SK-N-SH (cell line): ENCODE measurements at regions not wholly inside any gene's neighbourhood (a gene's known extent, or its start where the extent isn't known, plus 50 kb on each side); places are given as distances from the start of the nearest gene placed in this dataset.

Experiments used
- CTCF ChIA-PET: fragments of 300-600, 350-600 bp; formaldehyde crosslinking; extraction: SDS; loops from one replicate; lab custom pipeline; 2021; lab: Yijun Ruan, JAX
- POLR2A ChIA-PET: fragments of 350-600 bp; sonication (Branson Sonifier 250); formaldehyde crosslinking; extraction: SDS; loops from one replicate; lab custom pipeline; 2020; ENCODE audit warnings: antibody characterized with exemption, inconsistent platforms; lab: Yijun Ruan, JAX
- DNase-seq: peaks from one replicate; pipeline ENCODE4 v3.0.0; 2012
- H2AFZ ChIP-seq: fragments of 200-600 bp; sonication (generic); 2 replicates; pipeline ENCODE4 v1.8.1; 2016; ENCODE audit warnings: antibody characterized with exemption, mild to moderate bottlenecking, low read depth
- H3F3A ChIP-seq: fragments of 200-600 bp; sonication (generic); replicated peaks from 2 replicates; pipeline ENCODE3; 2016; ENCODE audit warnings: antibody characterized with exemption, mild to moderate bottlenecking; ENCODE audit not compliant: insufficient read depth
- H3K27ac ChIP-seq, 2 experiments: fragments of 200-500 bp in 1 of 2; fragments of 200-600 bp in 1 of 2; sonication (Bioruptor generic) in 1 of 2; sonication (generic), shearing (Covaris generic) in 1 of 2; 2 replicates each; pipeline versions ENCODE4 v1.5.1 to v1.6.1; 2014 to 2016; ENCODE audit warnings: low read depth in 2 of 2, inconsistent platforms in 1 of 2, low read length in 1 of 2, mild to moderate bottlenecking in 1 of 2, mixed read lengths in 1 of 2
- H3K27me3 ChIP-seq: fragments of 200-600 bp; sonication (generic), shearing (Covaris generic); 2 replicates; pipeline ENCODE4 v1.6.1; 2016; ENCODE audit warnings: mixed run types; ENCODE audit not compliant: insufficient read depth
- H3K36me3 ChIP-seq, 2 experiments: fragments of 200-500 bp in 1 of 2; fragments of 200-600 bp in 1 of 2; sonication (Bioruptor generic) in 1 of 2; sonication (generic) in 1 of 2; replicated peaks in 1 of 2; 2 replicates each; pipeline versions ENCODE3 to v1.5.1; 2014 to 2016; ENCODE audit warnings: low read length in 1 of 2, mild to moderate bottlenecking in 1 of 2; ENCODE audit not compliant: insufficient read depth in 2 of 2, control insufficient read depth in 1 of 2
- H3K4me1 ChIP-seq, 2 experiments: fragments of 200-500 bp in 1 of 2; fragments of 200-600 bp in 1 of 2; sonication (Bioruptor generic) in 1 of 2; sonication (generic), shearing (Covaris generic) in 1 of 2; 2 replicates each; pipeline versions ENCODE4 v1.5.1 to v1.6.1; 2014 to 2016; ENCODE audit warnings: low read depth in 1 of 2, low read length in 1 of 2, mixed run types in 1 of 2; ENCODE audit not compliant: insufficient read depth in 2 of 2, control insufficient read depth in 1 of 2
- H3K4me2 ChIP-seq: fragments of 200-600 bp; sonication (generic), shearing (Covaris generic); 2 replicates; pipeline ENCODE4 v1.6.1; 2017; ENCODE audit warnings: mixed run types
- H3K4me3 ChIP-seq, 2 experiments: fragments of 200-500 bp in 1 of 2; fragments of 200-600 bp in 1 of 2; sonication (Bioruptor generic) in 1 of 2; sonication (generic), shearing (Covaris generic) in 1 of 2; 2 replicates each; pipeline versions ENCODE4 v1.5.1 to v1.8.1; 2014 to 2016; ENCODE audit warnings: low read depth in 2 of 2, inconsistent platforms in 1 of 2, low read length in 1 of 2, mild to moderate bottlenecking in 1 of 2, mixed read lengths in 1 of 2, moderate library complexity in 1 of 2
- H3K79me2 ChIP-seq: fragments of 200-600 bp; sonication (generic); 2 replicates; pipeline ENCODE4 v1.8.1; 2017; ENCODE audit warnings: mild to moderate bottlenecking; ENCODE audit not compliant: insufficient read depth
- H3K9ac ChIP-seq: fragments of 200-600 bp; sonication (generic); 2 replicates; pipeline ENCODE4 v1.6.1; 2017; ENCODE audit warnings: mixed run types
- H3K9me2 ChIP-seq: fragments of 200-600 bp; sonication (generic); 2 replicates; pipeline ENCODE4 v1.6.1; 2017; ENCODE audit warnings: mixed run types
- H3K9me3 ChIP-seq: fragments of 200-600 bp; sonication (generic); 2 replicates; pipeline ENCODE4 v1.6.1; 2017; ENCODE audit warnings: mixed run types, mild to moderate bottlenecking, moderate library complexity
- H4K20me1 ChIP-seq: fragments of 200-600 bp; sonication (generic); 2 replicates; pipeline ENCODE4 v1.6.1; 2017; ENCODE audit warnings: mild to moderate bottlenecking, mixed run types; ENCODE audit not compliant: insufficient read depth
- CHD2 ChIP-seq: fragments of 150-350 bp; IDR thresholded peaks from 2 replicates; pipeline ENCODE4 v1.6.1; 2018; ENCODE audit warnings: low read length; ENCODE audit not compliant: partially characterized antibody
- EP300 ChIP-seq, 2 experiments: IDR thresholded peaks; 2 replicates each; pipeline versions ENCODE4 v1.4.0 to v1.6.1; 2012; ENCODE audit warnings: borderline replicate concordance in 1 of 2, low read depth in 1 of 2, low read length in 1 of 2
- FOXM1 ChIP-seq: IDR thresholded peaks from 2 replicates; pipeline ENCODE4 v1.4.0; 2012; ENCODE audit warnings: low read depth, mild to moderate bottlenecking
- GATA2 ChIP-seq: sonication (generic); formaldehyde crosslinking; IDR thresholded peaks from 2 replicates; pipeline ENCODE4 v1.5.0; 2020; ENCODE audit warnings: mild to moderate bottlenecking, missing genetic modification reagents
- IRF3 ChIP-seq: fragments of 150-350 bp; IDR thresholded peaks from 2 replicates; pipeline ENCODE4 v1.6.1; 2016; ENCODE audit warnings: mild to moderate bottlenecking, low read depth, low read length
- MAX ChIP-seq: IDR thresholded peaks from 2 replicates; pipeline ENCODE4 v1.4.0; 2012; ENCODE audit warnings: low read depth
- MEF2A ChIP-seq: IDR thresholded peaks from 2 replicates; pipeline ENCODE4 v1.4.0; 2012; ENCODE audit warnings: low read depth, borderline replicate concordance
- MXI1 ChIP-seq: IDR thresholded peaks from 2 replicates; pipeline ENCODE4 v1.6.1; 2012; ENCODE audit warnings: mild to moderate bottlenecking, low read depth, low read length, improper control_type of control experiment
- POLR2AphosphoS5 ChIP-seq: IDR thresholded peaks from 2 replicates; pipeline ENCODE4 v1.6.1; 2012; ENCODE audit warnings: low read depth, low read length
- RAD21 ChIP-seq: IDR thresholded peaks from 2 replicates; pipeline ENCODE4 v1.6.1; 2012; ENCODE audit warnings: mild to moderate bottlenecking, low read length
- RCOR1 ChIP-seq: fragments of 150-350 bp; IDR thresholded peaks from 2 replicates; pipeline ENCODE4 v1.6.1; 2017; ENCODE audit warnings: antibody characterized with exemption, low read length
- REST ChIP-seq: IDR thresholded peaks from 2 replicates; pipeline ENCODE4 v1.6.1; 2012; ENCODE audit warnings: mild to moderate bottlenecking, low read depth, low read length, moderate library complexity
- RFX5 ChIP-seq: IDR thresholded peaks from 2 replicates; pipeline ENCODE4 v1.6.1; 2012; ENCODE audit warnings: mild to moderate bottlenecking, improper control_type of control experiment, low read length
- RXRA ChIP-seq: IDR thresholded peaks from 2 replicates; pipeline ENCODE4 v1.4.0; 2012; ENCODE audit warnings: low read depth, mild to moderate bottlenecking, borderline replicate concordance
- SIN3A ChIP-seq: IDR thresholded peaks from 2 replicates; pipeline ENCODE4 v1.6.1; 2012; ENCODE audit warnings: low read depth, mild to moderate bottlenecking, low read length, moderate library complexity, borderline replicate concordance
- SMC3 ChIP-seq: IDR thresholded peaks from 2 replicates; pipeline ENCODE4 v1.6.1; 2012; ENCODE audit warnings: low read depth, low read length, improper control_type of control experiment
- USF1 ChIP-seq: IDR thresholded peaks from 2 replicates; pipeline ENCODE4 v1.4.0; 2012; ENCODE audit warnings: low read depth, borderline replicate concordance
- USF2 ChIP-seq: fragments of 150-350 bp; IDR thresholded peaks from 2 replicates; pipeline ENCODE4 v1.6.1; 2017; ENCODE audit warnings: antibody characterized with exemption, low read length, low read depth, borderline replicate concordance
- YY1 ChIP-seq: IDR thresholded peaks from 2 replicates; pipeline ENCODE4 v1.4.0; 2012; ENCODE audit warnings: low read depth, mild to moderate bottlenecking
- WGBS: methylation state at CpG from one replicate; pipeline ENCODE4 v1.1.6; 2017; ENCODE audit warnings: low lambda C conversion rate; 5-methylcytosine and 5-hydroxymethylcytosine counted together

GRCh38 chr12:90216815-90217214, 508.2 kb upstream of the ATP2B1 start:
- Histone ChIP-seq H3K4me2 (no peak overlapping the region), H3K9me3 (no peaks in the 10 kb centered on the region), H3F3A (no peaks in the 10 kb centered on the region), H3K9me2 (no peaks in the 10 kb centered on the region), H3K27me3 (no peaks in the 10 kb centered on the region), H3K4me1 (0 out of 4 replicates have a peak, but pooled peaks cover 0 to 6% of the 10 kb centered on the region in 2 experiments), H3K79me2 (no peaks in the 10 kb centered on the region), H4K20me1 (no peaks in the 10 kb centered on the region), H3K4me3 (no peak overlapping the region), H3K36me3 (no peaks in the 10 kb centered on the region), H3K27ac (no peak overlapping the region), H2AFZ (no peak overlapping the region), H3K9ac (no peak overlapping the region)
- WGBS: 35% methylated on average over 1 of the region's 1 CpG
- TF ChIP-seq SIN3A (no peak), RAD21 (no peak), POLR2AphosphoS5 (no peak), RXRA (no peak), USF1 (no peak)
- ChIA-PET CTCF (no interaction called here), POLR2A (no interaction called here)
- DNase-seq: no peak

- no peak overlapping the region for H3K4me2 ChIP-seq
- POLR2A ChIA-PET: no interaction called here
Observed at GRCh38 chr12:90216020-90216552, 507.4 kb upstream of the ATP2B1 start.

More at GRCh38 chr12:90216020-90216552, 507.4 kb upstream of the ATP2B1 start:
- Histone ChIP-seq H3K27me3 (no peaks in the 10 kb centered on the region), H3K9me2 (no peaks in the 10 kb centered on the region), H3K36me3 (no peaks in the 10 kb centered on the region), H3K9me3 (no peaks in the 10 kb centered on the region), H2AFZ (no peak overlapping the region), H3K9ac (no peak overlapping the region), H3K4me3 (no peak overlapping the region), H3K4me1 (peaks cover 0 to 6% of the 10 kb centered on the region in 2 experiments; a peak in 1 of 4 replicates), H3K79me2 (no peaks in the 10 kb centered on the region), H3F3A (no peaks in the 10 kb centered on the region), H4K20me1 (no peaks in the 10 kb centered on the region), H3K27ac (no peak overlapping the region)
- DNase-seq: no peak
- TF ChIP-seq MXI1 (no peak), IRF3 (no peak), GATA2 (CRISPR knock-in tag) (no peak), MAX (no peak), CHD2 (no peak), YY1 (no peak), RXRA (no peak), RAD21 (no peak), RFX5 (no peak), USF2 (no peak), RCOR1 (no peak), EP300 (IDR thresholded peaks at IDR 0.05; ENCODE audit: borderline replicate concordance in 1 of 2, low read depth in 1 of 2, low read length in 1 of 2) (no peak), SMC3 (no peak), MEF2A (no peak), REST (no peak), FOXM1 (no peak)
- WGBS: 36% methylated on average over 3 of the region's 3 CpGs
- CTCF ChIA-PET: no interaction called here
